GM12891 (cell line): ENCODE measurements at regions not wholly inside any gene's neighbourhood (a gene's known extent, or its start where the extent isn't known, plus 50 kb on each side); places are given as distances from the start of the nearest gene placed in this dataset.

Experiments
- POLR2A ChIP-seq: IDR thresholded peaks from 2 replicates; pipeline ENCODE4 v1.6.1; 2011; ENCODE audit warnings: low read depth, low read length, control low read depth
- POLR2AphosphoS5 ChIP-seq: IDR thresholded peaks from 2 replicates; pipeline ENCODE4 v1.6.1; 2011; ENCODE audit warnings: low read depth, low read length, control low read depth
- POU2F2 ChIP-seq: IDR thresholded peaks from 2 replicates; pipeline ENCODE4 v1.6.1; 2011; ENCODE audit warnings: low read depth, mild to moderate bottlenecking, control low read depth, low read length, moderate library complexity
- SPI1 ChIP-seq: IDR thresholded peaks from 2 replicates; pipeline ENCODE4 v1.6.1; 2011; ENCODE audit warnings: low read depth, low read length, control low read depth
- TAF1 ChIP-seq: IDR thresholded peaks from 2 replicates; pipeline ENCODE4 v1.6.1; 2011; ENCODE audit warnings: low read depth, low read length, control low read depth

- TF ChIP-seq TAF1, result no peak
- TF ChIP-seq POLR2AphosphoS5, result no peak
- TF ChIP-seq POLR2A, result no peak
- TF ChIP-seq SPI1, result no peak
- no peak for TF ChIP-seq POU2F2
These were observed 408.8 kb downstream of the COL11A1 start for GRCh38 chr1:102699524-102699923.
